Neutrophil (primary cell): ENCODE measurements at regions not wholly inside any gene's neighbourhood (a gene's known extent, or its start where the extent isn't known, plus 50 kb on each side); places are given as distances from the start of the nearest gene placed in this dataset.

ENCODE experiments used
- H3K27ac ChIP-seq: fragments of 200-600 bp; sonication (generic); 2 replicates; pipeline ENCODE4 v1.5.1; 2016; ENCODE audit warnings: mild to moderate bottlenecking, moderate library complexity
- H3K27me3 ChIP-seq: fragments of 200-600 bp; sonication (generic); 2 replicates; pipeline ENCODE4 v1.6.0; 2016; ENCODE audit warnings: mild to moderate bottlenecking
- H3K36me3 ChIP-seq: fragments of 200-600 bp; sonication (generic); 2 replicates; pipeline ENCODE4 v1.5.1; 2017
- H3K4me1 ChIP-seq, 2 experiments: fragments of 200-600 bp in 1 of 2; sonication (generic) in 1 of 2; 1 replicate in 1 of 2; 2 replicates in 1 of 2; pipeline versions ENCODE4 v1.5.1 to v1.6.1; 2013 to 2016; ENCODE audit warnings: low read depth in 1 of 2, low read length in 1 of 2, mild to moderate bottlenecking in 1 of 2, moderate library complexity in 1 of 2; ENCODE audit not compliant: control insufficient read depth in 1 of 2, insufficient read depth in 1 of 2
- H3K4me3 ChIP-seq, 2 experiments: fragments of 200-600 bp in 1 of 2; sonication (generic) in 1 of 2; 1 replicate in 1 of 2; 2 replicates in 1 of 2; pipeline ENCODE4 v1.5.1; 2013 to 2016; ENCODE audit warnings: low read depth in 1 of 2, low read length in 1 of 2, mild to moderate bottlenecking in 1 of 2, moderate library complexity in 1 of 2
- H3K9me3 ChIP-seq: fragments of 200-600 bp; sonication (generic); 2 replicates; pipeline ENCODE4 v1.5.1; 2016
- TF ChIP-seq, protein P1 (sequence below): fragments of 200-600 bp; sonication (generic); IDR thresholded peaks from 2 replicates; pipeline ENCODE4 v1.5.1; 2016; ENCODE audit warnings: antibody characterized with exemption

DNA sequence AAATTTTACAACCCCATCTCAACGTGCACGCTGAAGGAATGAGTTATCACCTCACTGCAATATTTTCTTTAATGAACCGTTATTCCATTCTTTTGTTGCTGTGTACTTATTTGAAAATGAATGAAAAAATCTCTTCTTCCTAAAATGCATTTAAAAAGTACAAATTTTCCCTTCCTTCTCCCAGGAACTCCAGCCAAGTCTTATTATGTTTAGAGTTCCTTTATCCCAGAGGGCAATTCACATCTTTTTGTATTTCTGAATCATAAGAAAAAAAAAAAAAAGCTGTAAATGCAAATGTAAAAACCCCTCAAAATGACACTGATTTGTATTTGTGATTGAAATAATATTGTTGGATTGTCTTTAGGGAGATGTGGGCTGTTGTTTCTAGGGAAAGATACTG, 2194.3 kb upstream of the CELF4 start:
- Histone ChIP-seq H3K27ac (no peak overlapping the region), H3K4me3 (no peak overlapping the region), H3K9me3 (no peaks in the 10 kb centered on the region), H3K27me3 (no peaks in the 10 kb centered on the region), H3K36me3 (no peaks in the 10 kb centered on the region), H3K4me1 (no peaks in the 10 kb centered on the region)
- TF ChIP-seq, protein P1, sequence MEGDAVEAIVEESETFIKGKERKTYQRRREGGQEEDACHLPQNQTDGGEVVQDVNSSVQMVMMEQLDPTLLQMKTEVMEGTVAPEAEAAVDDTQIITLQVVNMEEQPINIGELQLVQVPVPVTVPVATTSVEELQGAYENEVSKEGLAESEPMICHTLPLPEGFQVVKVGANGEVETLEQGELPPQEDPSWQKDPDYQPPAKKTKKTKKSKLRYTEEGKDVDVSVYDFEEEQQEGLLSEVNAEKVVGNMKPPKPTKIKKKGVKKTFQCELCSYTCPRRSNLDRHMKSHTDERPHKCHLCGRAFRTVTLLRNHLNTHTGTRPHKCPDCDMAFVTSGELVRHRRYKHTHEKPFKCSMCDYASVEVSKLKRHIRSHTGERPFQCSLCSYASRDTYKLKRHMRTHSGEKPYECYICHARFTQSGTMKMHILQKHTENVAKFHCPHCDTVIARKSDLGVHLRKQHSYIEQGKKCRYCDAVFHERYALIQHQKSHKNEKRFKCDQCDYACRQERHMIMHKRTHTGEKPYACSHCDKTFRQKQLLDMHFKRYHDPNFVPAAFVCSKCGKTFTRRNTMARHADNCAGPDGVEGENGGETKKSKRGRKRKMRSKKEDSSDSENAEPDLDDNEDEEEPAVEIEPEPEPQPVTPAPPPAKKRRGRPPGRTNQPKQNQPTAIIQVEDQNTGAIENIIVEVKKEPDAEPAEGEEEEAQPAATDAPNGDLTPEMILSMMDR = no peak

GRCh38 chr18:39753178-39753577, 2187.6 kb upstream of the CELF4 start:
- H3K9me3 ChIP-seq = no peaks in the 10 kb centered on the region
- TF ChIP-seq, protein P1 = no peak
- no peak overlapping the region for H3K27ac ChIP-seq
- H3K36me3 ChIP-seq = no peaks in the 10 kb centered on the region
- no peaks in the 10 kb centered on the region for H3K4me1 ChIP-seq
- H3K4me3 ChIP-seq = no peak overlapping the region
- H3K27me3 ChIP-seq = no peaks in the 10 kb centered on the region

- TF ChIP-seq, protein P1 = no peak
- H3K27me3 ChIP-seq = no peaks in the 10 kb centered on the region
- H3K4me3 ChIP-seq = no peak overlapping the region
- H3K27ac ChIP-seq = no peak overlapping the region
- no peaks in the 10 kb centered on the region for H3K9me3 ChIP-seq
- no peaks in the 10 kb centered on the region for H3K36me3 ChIP-seq
- H3K4me1 ChIP-seq = no peaks in the 10 kb centered on the region
Observed at GRCh38 chr18:39752351-39752750, 2186.8 kb upstream of the CELF4 start.

DNA sequence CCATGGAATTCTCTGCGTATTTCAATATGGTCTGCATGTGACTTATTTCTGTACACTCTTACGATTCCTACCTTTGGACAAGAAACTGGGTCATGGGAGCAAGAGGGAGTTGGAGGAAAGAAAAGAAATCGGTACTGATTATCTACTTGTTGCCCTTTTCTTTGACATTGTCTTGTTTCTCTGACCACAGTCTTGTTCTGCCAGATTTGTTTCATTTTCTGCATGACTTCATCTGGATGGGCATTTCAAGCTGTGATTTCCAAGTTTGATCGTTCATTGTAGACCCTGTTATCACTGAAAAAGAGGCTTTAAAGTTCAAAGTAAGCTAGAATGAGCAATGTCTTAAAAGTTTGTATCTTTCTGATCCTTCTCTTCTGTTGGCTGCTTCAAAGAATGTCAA, 2186.3 kb upstream of the CELF4 start:
- Histone ChIP-seq H3K27me3 (no peaks in the 10 kb centered on the region), H3K36me3 (no peaks in the 10 kb centered on the region), H3K4me3 (no peak overlapping the region), H3K4me1 (no peaks in the 10 kb centered on the region), H3K9me3 (no peaks in the 10 kb centered on the region), H3K27ac (no peak overlapping the region)
- TF ChIP-seq, protein P1 = no peak

DNA sequence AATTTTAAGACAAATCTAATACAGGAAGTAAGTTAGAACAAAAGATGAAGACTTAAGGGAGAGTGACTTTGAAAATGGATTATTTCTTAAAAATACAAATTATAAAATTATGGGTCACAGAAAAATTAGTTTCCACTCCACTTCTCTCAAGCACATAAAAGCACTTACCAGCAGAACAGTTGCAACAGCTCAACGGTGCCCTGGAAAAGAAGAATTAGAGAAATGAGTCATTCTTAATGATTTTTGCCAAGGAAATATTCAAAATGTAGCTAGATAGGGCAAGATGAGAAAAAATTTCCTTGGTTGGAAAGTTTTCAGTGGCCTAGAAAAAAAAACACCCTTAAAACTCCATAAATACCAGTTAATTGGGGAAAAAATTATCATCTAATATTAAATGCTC, 2185.6 kb upstream of the CELF4 start:
- H3K27ac ChIP-seq = no peak overlapping the region
- no peaks in the 10 kb centered on the region for H3K4me1 ChIP-seq
- no peaks in the 10 kb centered on the region for H3K9me3 ChIP-seq
- no peaks in the 10 kb centered on the region for H3K27me3 ChIP-seq
- TF ChIP-seq, protein P1 = no peak
- H3K4me3 ChIP-seq = no peak overlapping the region
- H3K36me3 ChIP-seq = no peaks in the 10 kb centered on the region

GRCh38 chr18:39749154-39749553, 2183.6 kb upstream of the CELF4 start:
- Histone ChIP-seq H3K36me3 (no peaks in the 10 kb centered on the region), H3K27me3 (no peaks in the 10 kb centered on the region), H3K9me3 (no peaks in the 10 kb centered on the region), H3K27ac (no peak overlapping the region), H3K4me3 (no peak overlapping the region), H3K4me1 (no peaks in the 10 kb centered on the region)
- TF ChIP-seq, protein P1 = no peak
